ENCODE measurements at regions not wholly inside any gene's neighbourhood (a gene's known extent, or its start where the extent isn't known, plus 50 kb on each side); places are given as distances from the start of the nearest gene placed in this dataset.

- Histone ChIP-seq H3K36me3 (ENCODE audit: control insufficient read depth, low read depth, low read length) (no peaks in the 10 kb centered on the region), H3K9me3 (ENCODE audit: control insufficient read depth, low read depth, low read length) (no peaks in the 10 kb centered on the region), H3K27me3 (ENCODE audit: control insufficient read depth, insufficient read depth, low read length) (no peaks in the 10 kb centered on the region), H3K9ac (ENCODE audit: low read length) (no peak overlapping the region), H3K27ac (ENCODE audit: low read length) (no peak overlapping the region), H3K4me3 (ENCODE audit: low read length) (no peak overlapping the region), H3K4me1 (ENCODE audit: control insufficient read depth, low read depth, low read length) (no peaks in the 10 kb centered on the region)
Observed at GRCh38 chr12:91591639-91591987, 409.0 kb upstream of the DCN start.

GRCh38 chr12:91590966-91591638 is 408.5 kb upstream of the DCN start:
- H3K27ac ChIP-seq (ENCODE audit: low read length): no peak overlapping the region
- no peaks in the 10 kb centered on the region for H3K4me1 ChIP-seq (ENCODE audit: control insufficient read depth, low read depth, low read length)
- H3K9me3 ChIP-seq (ENCODE audit: control insufficient read depth, low read depth, low read length): no peaks in the 10 kb centered on the region

GRCh38 chr12:91588874-91589454 is 406.3 kb upstream of the DCN start:
- H3K4me1 ChIP-seq (ENCODE audit: control insufficient read depth, low read depth, low read length): no peaks in the 10 kb centered on the region
- no peaks in the 10 kb centered on the region for H3K27me3 ChIP-seq (ENCODE audit: control insufficient read depth, insufficient read depth, low read length)
- H3K36me3 ChIP-seq (ENCODE audit: control insufficient read depth, low read depth, low read length): no peaks in the 10 kb centered on the region
- no peak overlapping the region for H3K4me3 ChIP-seq (ENCODE audit: low read length)
- no peaks in the 10 kb centered on the region for H3K9me3 ChIP-seq (ENCODE audit: control insufficient read depth, low read depth, low read length)
- no peak overlapping the region for H3K9ac ChIP-seq (ENCODE audit: low read length)
- H3K27ac ChIP-seq (ENCODE audit: low read length): no peak overlapping the region

More at GRCh38 chr12:91590966-91591638, 408.5 kb upstream of the DCN start:
- Histone ChIP-seq H3K4me3 (ENCODE audit: low read length) (no peak overlapping the region), H3K27me3 (ENCODE audit: control insufficient read depth, insufficient read depth, low read length) (no peaks in the 10 kb centered on the region), H3K9ac (ENCODE audit: low read length) (no peak overlapping the region), H3K36me3 (ENCODE audit: control insufficient read depth, low read depth, low read length) (no peaks in the 10 kb centered on the region)

GRCh38 chr12:91586015-91586414 is 403.4 kb upstream of the DCN start:
- no peak overlapping the region for H3K4me3 ChIP-seq (ENCODE audit: low read length)
- H3K4me1 ChIP-seq (ENCODE audit: control insufficient read depth, low read depth, low read length): peaks cover 6% of the 10 kb centered on the region
- H3K36me3 ChIP-seq (ENCODE audit: control insufficient read depth, low read depth, low read length): no peaks in the 10 kb centered on the region
- no peak overlapping the region for H3K9ac ChIP-seq (ENCODE audit: low read length)
- no peaks in the 10 kb centered on the region for H3K27me3 ChIP-seq (ENCODE audit: control insufficient read depth, insufficient read depth, low read length)
- H3K27ac ChIP-seq (ENCODE audit: low read length): no peak overlapping the region
- H3K9me3 ChIP-seq (ENCODE audit: control insufficient read depth, low read depth, low read length): no peaks in the 10 kb centered on the region

GRCh38 chr12:91582811-91583210 is 400.2 kb upstream of the DCN start:
- H3K27me3 ChIP-seq (ENCODE audit: control insufficient read depth, insufficient read depth, low read length): no peaks in the 10 kb centered on the region
- H3K9ac ChIP-seq (ENCODE audit: low read length): no peak overlapping the region
- H3K27ac ChIP-seq (ENCODE audit: low read length): no peak overlapping the region
- H3K4me1 ChIP-seq (ENCODE audit: control insufficient read depth, low read depth, low read length): peaks cover 6% of the 10 kb centered on the region
- no peaks in the 10 kb centered on the region for H3K36me3 ChIP-seq (ENCODE audit: control insufficient read depth, low read depth, low read length)
- H3K4me3 ChIP-seq (ENCODE audit: low read length): no peak overlapping the region
- no peaks in the 10 kb centered on the region for H3K9me3 ChIP-seq (ENCODE audit: control insufficient read depth, low read depth, low read length)

GRCh38 chr12:91579516-91580263 is 397.1 kb upstream of the DCN start:
- H3K9me3 ChIP-seq (ENCODE audit: control insufficient read depth, low read depth, low read length): no peaks in the 10 kb centered on the region
- H3K4me3 ChIP-seq (ENCODE audit: low read length): no peak overlapping the region
- H3K4me1 ChIP-seq (ENCODE audit: control insufficient read depth, low read depth, low read length): peaks cover 6% of the 10 kb centered on the region
- no peaks in the 10 kb centered on the region for H3K36me3 ChIP-seq (ENCODE audit: control insufficient read depth, low read depth, low read length)
- H3K9ac ChIP-seq (ENCODE audit: low read length): no peak overlapping the region
- H3K27me3 ChIP-seq (ENCODE audit: control insufficient read depth, insufficient read depth, low read length): no peaks in the 10 kb centered on the region
- H3K27ac ChIP-seq (ENCODE audit: low read length): no peak overlapping the region

- H3K9ac ChIP-seq (ENCODE audit: low read length): no peak overlapping the region
- H3K4me3 ChIP-seq (ENCODE audit: low read length): no peak overlapping the region
- no peaks in the 10 kb centered on the region for H3K36me3 ChIP-seq (ENCODE audit: control insufficient read depth, low read depth, low read length)
- no peaks in the 10 kb centered on the region for H3K9me3 ChIP-seq (ENCODE audit: control insufficient read depth, low read depth, low read length)
- no peaks in the 10 kb centered on the region for H3K27me3 ChIP-seq (ENCODE audit: control insufficient read depth, insufficient read depth, low read length)
- H3K27ac ChIP-seq (ENCODE audit: low read length): no peak overlapping the region
- H3K4me1 ChIP-seq (ENCODE audit: control insufficient read depth, low read depth, low read length): peaks cover 5% of the 10 kb centered on the region
Observed at GRCh38 chr12:91577586-91578539, 395.2 kb upstream of the DCN start.

GRCh38 chr12:91576432-91576831 is 393.8 kb upstream of the DCN start:
- Histone ChIP-seq H3K9ac (ENCODE audit: low read length) (no peak overlapping the region), H3K9me3 (ENCODE audit: control insufficient read depth, low read depth, low read length) (no peaks in the 10 kb centered on the region), H3K4me3 (ENCODE audit: low read length) (no peak overlapping the region), H3K27ac (ENCODE audit: low read length) (no peak overlapping the region), H3K27me3 (ENCODE audit: control insufficient read depth, insufficient read depth, low read length) (no peaks in the 10 kb centered on the region), H3K36me3 (ENCODE audit: control insufficient read depth, low read depth, low read length) (no peaks in the 10 kb centered on the region), H3K4me1 (ENCODE audit: control insufficient read depth, low read depth, low read length) (no peaks in the 10 kb centered on the region)

GRCh38 chr12:91575630-91576029 is 393.0 kb upstream of the DCN start:
- Histone ChIP-seq H3K4me3 (ENCODE audit: low read length) (no peak overlapping the region), H3K36me3 (ENCODE audit: control insufficient read depth, low read depth, low read length) (no peaks in the 10 kb centered on the region), H3K27ac (ENCODE audit: low read length) (no peak overlapping the region), H3K9ac (ENCODE audit: low read length) (no peak overlapping the region), H3K4me1 (ENCODE audit: control insufficient read depth, low read depth, low read length) (no peaks in the 10 kb centered on the region), H3K27me3 (ENCODE audit: control insufficient read depth, insufficient read depth, low read length) (no peaks in the 10 kb centered on the region), H3K9me3 (ENCODE audit: control insufficient read depth, low read depth, low read length) (no peaks in the 10 kb centered on the region)

- no peaks in the 10 kb centered on the region for H3K36me3 ChIP-seq (ENCODE audit: control insufficient read depth, low read depth, low read length)
- H3K9me3 ChIP-seq (ENCODE audit: control insufficient read depth, low read depth, low read length): no peaks in the 10 kb centered on the region
- H3K27ac ChIP-seq (ENCODE audit: low read length): no peak overlapping the region
- no peaks in the 10 kb centered on the region for H3K4me1 ChIP-seq (ENCODE audit: control insufficient read depth, low read depth, low read length)
- H3K4me3 ChIP-seq (ENCODE audit: low read length): no peak overlapping the region
- no peaks in the 10 kb centered on the region for H3K27me3 ChIP-seq (ENCODE audit: control insufficient read depth, insufficient read depth, low read length)
- no peak overlapping the region for H3K9ac ChIP-seq (ENCODE audit: low read length)
Observed at GRCh38 chr12:91574975-91575374, 392.4 kb upstream of the DCN start.

- no peak overlapping the region for H3K9ac ChIP-seq (ENCODE audit: low read length)
- no peaks in the 10 kb centered on the region for H3K36me3 ChIP-seq (ENCODE audit: control insufficient read depth, low read depth, low read length)
- H3K27me3 ChIP-seq (ENCODE audit: control insufficient read depth, insufficient read depth, low read length): no peaks in the 10 kb centered on the region
- no peak overlapping the region for H3K4me3 ChIP-seq (ENCODE audit: low read length)
- H3K4me1 ChIP-seq (ENCODE audit: control insufficient read depth, low read depth, low read length): no peaks in the 10 kb centered on the region
- no peak overlapping the region for H3K27ac ChIP-seq (ENCODE audit: low read length)
- H3K9me3 ChIP-seq (ENCODE audit: control insufficient read depth, low read depth, low read length): no peaks in the 10 kb centered on the region
Observed at GRCh38 chr12:91574391-91574790, 391.8 kb upstream of the DCN start.
